ENCODE measurements at regions not wholly inside any gene's neighbourhood (a gene's known extent, or its start where the extent isn't known, plus 50 kb on each side); places are given as distances from the start of the nearest gene placed in this dataset.

- DNase-seq = no peak
These were observed 1749.6 kb upstream of the FLRT2 start for GRCh38 chr14:83780321-83780720.

- no peak for DNase-seq
These were observed 1731.5 kb upstream of the FLRT2 start for GRCh38 chr14:83798421-83798820.

- DNase-seq = no peak
These were observed 1730.7 kb upstream of the FLRT2 start for GRCh38 chr14:83799233-83799632.

- DNase-seq = peak; percentile 35
These were observed 1715.0 kb upstream of the FLRT2 start for GRCh38 chr14:83814896-83815295.

GRCh38 chr14:83816761-83817160 lies 1713.2 kb upstream of the FLRT2 start:
- DNase-seq = no peak

GRCh38 chr14:83825843-83826242 lies 1704.1 kb upstream of the FLRT2 start:
- DNase-seq = peak; percentile 10

- DNase-seq = no peak
These were observed 1703.1 kb upstream of the FLRT2 start for GRCh38 chr14:83826838-83827237.

GRCh38 chr14:83827383-83827782 lies 1702.6 kb upstream of the FLRT2 start:
- no peak for DNase-seq

- DNase-seq = no peak
These were observed 1701.5 kb upstream of the FLRT2 start for GRCh38 chr14:83828406-83828805.

- no peak for DNase-seq
These were observed 1699.6 kb upstream of the FLRT2 start for GRCh38 chr14:83830316-83830715.

GRCh38 chr14:83838226-83838625 lies 1691.7 kb upstream of the FLRT2 start:
- DNase-seq = no peak

- peak; percentile 66 for DNase-seq
These were observed 1687.4 kb upstream of the FLRT2 start for GRCh38 chr14:83842547-83842946.

- DNase-seq = no peak
These were observed 1682.8 kb upstream of the FLRT2 start for GRCh38 chr14:83847102-83847501.

- DNase-seq = no peak
These were observed 1679.9 kb upstream of the FLRT2 start for GRCh38 chr14:83850092-83850491.

GRCh38 chr14:83856334-83856733 lies 1673.6 kb upstream of the FLRT2 start:
- DNase-seq = no peak

GRCh38 chr14:83860631-83861155 lies 1669.3 kb upstream of the FLRT2 start:
- no peak for DNase-seq

- DNase-seq = peak; percentile 47
These were observed 1666.7 kb upstream of the FLRT2 start for GRCh38 chr14:83863042-83863774.

GRCh38 chr14:83864106-83864505 lies 1665.8 kb upstream of the FLRT2 start:
- DNase-seq = no peak

GRCh38 chr14:83867566-83868225 lies 1662.2 kb upstream of the FLRT2 start:
- DNase-seq = peak; percentile 0

GRCh38 chr14:83870546-83871270 lies 1659.2 kb upstream of the FLRT2 start:
- DNase-seq = no peak

- no peak for DNase-seq
These were observed 1656.3 kb upstream of the FLRT2 start for GRCh38 chr14:83873669-83874068.

- DNase-seq = no peak
These were observed 1655.3 kb upstream of the FLRT2 start for GRCh38 chr14:83874662-83875061.

- no peak for DNase-seq
These were observed 1646.2 kb upstream of the FLRT2 start for GRCh38 chr14:83883732-83884131.

- no peak for DNase-seq
These were observed 1644.1 kb upstream of the FLRT2 start for GRCh38 chr14:83885837-83886293.

All from NCI-H146 (cell line).